ENCODE measurements at regions not wholly inside any gene's neighbourhood (a gene's known extent, or its start where the extent isn't known, plus 50 kb on each side); places are given as distances from the start of the nearest gene placed in this dataset.

DNA sequence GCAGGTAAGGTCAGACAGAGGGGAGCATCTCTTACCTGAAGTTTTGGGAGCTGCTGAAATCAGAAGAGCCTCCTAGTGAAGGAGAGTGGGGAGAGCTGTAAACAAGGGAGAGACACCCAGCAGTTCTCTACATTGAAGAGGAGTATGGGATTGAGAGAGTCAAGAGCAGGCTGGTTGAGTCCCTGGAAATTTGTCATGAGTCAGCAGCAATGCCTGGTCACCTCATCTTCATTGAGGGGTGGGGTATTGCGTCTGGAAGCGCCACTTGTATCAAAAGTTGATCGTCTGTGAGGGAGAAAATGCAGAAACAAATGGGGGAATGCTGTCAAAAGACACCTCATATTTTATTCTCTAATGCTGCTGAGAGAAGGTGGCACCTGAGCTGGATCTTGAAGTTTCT is 256.6 kb upstream of the CFAP20DC start:
- no peak for DNase-seq (ENCODE audit: low spot score)
- WGBS = 93% methylated on average over 3 of the region's 3 CpGs
- Histone ChIP-seq H3K9ac (ENCODE audit: low read depth in 1 of 2, low read length in 2 of 2) (no peak overlapping the region), H3K4me1 (ENCODE audit: control insufficient read depth in 4 of 4, insufficient read depth in 4 of 4, low read length in 3 of 4) (no peaks in the 10 kb centered on the region), H3K27ac (ENCODE audit: low read depth in 1 of 2, low read length in 2 of 2) (no peak overlapping the region), H3K9me3 (ENCODE audit: control insufficient read depth in 4 of 4, low read length in 3 of 4) (no peaks in the 10 kb centered on the region), H3K27me3 (ENCODE audit: control insufficient read depth in 4 of 4, insufficient read depth in 4 of 4, low read length in 3 of 4) (peaks cover 0 to 8% (median 0%) of the 10 kb centered on the region in 4 donors), H3K36me3 (ENCODE audit: control insufficient read depth in 4 of 4, insufficient read depth in 3 of 4, low read depth in 1 of 4, low read length in 3 of 4) (no peaks in the 10 kb centered on the region), H3K4me3 (ENCODE audit: low read depth in 1 of 3, low read length in 3 of 3) (no peak overlapping the region)
- TF ChIP-seq RXRA (IDR thresholded peaks at IDR 0.05) (no peak), JUND (IDR thresholded peaks at IDR 0.05) (no peak), RAD21 (IDR thresholded peaks at IDR 0.05) (no peak), YY1 (IDR thresholded peaks at IDR 0.05) (no peak), ATF3 (IDR thresholded peaks at IDR 0.05) (no peak), NR2F2 (IDR thresholded peaks at IDR 0.05) (no peak)
- TF ChIP-seq, protein P1, sequence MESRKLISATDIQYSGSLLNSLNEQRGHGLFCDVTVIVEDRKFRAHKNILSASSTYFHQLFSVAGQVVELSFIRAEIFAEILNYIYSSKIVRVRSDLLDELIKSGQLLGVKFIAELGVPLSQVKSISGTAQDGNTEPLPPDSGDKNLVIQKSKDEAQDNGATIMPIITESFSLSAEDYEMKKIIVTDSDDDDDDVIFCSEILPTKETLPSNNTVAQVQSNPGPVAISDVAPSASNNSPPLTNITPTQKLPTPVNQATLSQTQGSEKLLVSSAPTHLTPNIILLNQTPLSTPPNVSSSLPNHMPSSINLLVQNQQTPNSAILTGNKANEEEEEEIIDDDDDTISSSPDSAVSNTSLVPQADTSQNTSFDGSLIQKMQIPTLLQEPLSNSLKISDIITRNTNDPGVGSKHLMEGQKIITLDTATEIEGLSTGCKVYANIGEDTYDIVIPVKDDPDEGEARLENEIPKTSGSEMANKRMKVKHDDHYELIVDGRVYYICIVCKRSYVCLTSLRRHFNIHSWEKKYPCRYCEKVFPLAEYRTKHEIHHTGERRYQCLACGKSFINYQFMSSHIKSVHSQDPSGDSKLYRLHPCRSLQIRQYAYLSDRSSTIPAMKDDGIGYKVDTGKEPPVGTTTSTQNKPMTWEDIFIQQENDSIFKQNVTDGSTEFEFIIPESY (IDR thresholded peaks at IDR 0.05) = no peak

DNA sequence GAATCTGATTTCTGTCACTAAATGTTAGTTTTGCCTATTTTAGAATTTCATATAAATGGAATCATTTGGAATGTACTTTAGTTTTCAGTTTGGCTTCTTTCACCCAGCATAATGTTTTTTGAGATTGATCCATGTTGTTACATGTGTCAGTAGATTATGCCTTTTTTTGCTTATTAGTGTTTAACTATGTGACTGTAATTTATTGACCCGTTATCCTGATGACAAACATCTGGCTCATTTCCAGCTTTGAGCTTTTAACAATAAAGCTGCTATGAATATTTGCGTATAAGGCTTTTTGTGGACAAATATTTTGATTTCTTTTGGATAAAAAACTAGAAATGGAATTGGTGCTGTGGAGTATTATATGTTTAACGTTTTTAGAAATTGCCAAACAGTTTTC is 254.5 kb upstream of the CFAP20DC start:
- Histone ChIP-seq H3K4me1 (ENCODE audit: control insufficient read depth in 4 of 4, insufficient read depth in 4 of 4, low read length in 3 of 4) (no peaks in the 10 kb centered on the region), H3K27ac (ENCODE audit: low read depth in 1 of 2, low read length in 2 of 2) (no peak overlapping the region), H3K4me3 (ENCODE audit: low read depth in 1 of 3, low read length in 3 of 3) (no peak overlapping the region), H3K9me3 (ENCODE audit: control insufficient read depth in 4 of 4, low read length in 3 of 4) (no peaks in the 10 kb centered on the region), H3K9ac (ENCODE audit: low read depth in 1 of 2, low read length in 2 of 2) (no peak overlapping the region), H3K27me3 (ENCODE audit: control insufficient read depth in 4 of 4, insufficient read depth in 4 of 4, low read length in 3 of 4) (peaks cover 0 to 3% (median 0%) of the 10 kb centered on the region in 4 donors), H3K36me3 (ENCODE audit: control insufficient read depth in 4 of 4, insufficient read depth in 3 of 4, low read depth in 1 of 4, low read length in 3 of 4) (no peaks in the 10 kb centered on the region)
- no peak for DNase-seq (ENCODE audit: low spot score)
- TF ChIP-seq GABPA (IDR thresholded peaks at IDR 0.05 in 1 of 2, conservative IDR thresholded peaks at IDR 0.05 in 1 of 2) = no peak
- TF ChIP-seq, protein P1 (IDR thresholded peaks at IDR 0.05) = no peak
- no peak for TF ChIP-seq RXRA (IDR thresholded peaks at IDR 0.05)
- TF ChIP-seq HNF4G (IDR thresholded peaks at IDR 0.05) = no peak
- no peak for TF ChIP-seq NR2F2 (IDR thresholded peaks at IDR 0.05)
- TF ChIP-seq EGR1 (IDR thresholded peaks at IDR 0.05; ENCODE audit: low read depth in 2 of 2) = no peak
- TF ChIP-seq TAF1 (conservative IDR thresholded peaks at IDR 0.05) = no peak
- no peak for TF ChIP-seq JUND (IDR thresholded peaks at IDR 0.05)
- TF ChIP-seq YY1 (IDR thresholded peaks at IDR 0.05) = no peak
- no peak for TF ChIP-seq RAD21 (IDR thresholded peaks at IDR 0.05)
- TF ChIP-seq ATF3 (IDR thresholded peaks at IDR 0.05) = no peak
- no peak for TF ChIP-seq SP1 (IDR thresholded peaks at IDR 0.05)
- no peak for TF ChIP-seq HNF4A (conservative IDR thresholded peaks at IDR 0.05)
- 60% methylated on average over 3 of the region's 3 CpGs for WGBS

DNA sequence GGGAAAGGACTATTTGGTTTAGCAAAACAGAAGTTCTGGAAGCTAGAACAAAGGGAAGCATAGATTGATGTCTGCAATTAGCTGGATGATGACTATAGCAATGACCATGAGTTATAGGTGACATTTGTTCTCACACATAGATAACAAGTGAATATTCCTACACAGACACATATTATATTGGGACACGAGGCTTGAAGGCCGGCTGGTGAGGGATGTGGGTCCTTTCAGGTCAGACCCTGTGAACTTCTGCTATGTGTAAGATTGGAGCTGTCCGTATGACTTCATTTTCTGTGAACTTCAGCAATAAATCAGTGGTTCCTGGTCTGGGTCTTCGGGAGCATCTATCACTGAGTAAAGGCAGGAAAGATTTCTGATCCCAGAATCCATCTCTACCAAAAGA is 253.6 kb upstream of the CFAP20DC start:
- TF ChIP-seq, protein P1 (IDR thresholded peaks at IDR 0.05) = no peak
- TF ChIP-seq HNF4G (IDR thresholded peaks at IDR 0.05) (no peak), RAD21 (IDR thresholded peaks at IDR 0.05) (no peak), FOXA2 (IDR thresholded peaks at IDR 0.05) (no peak), ATF3 (IDR thresholded peaks at IDR 0.05) (no peak), SP1 (IDR thresholded peaks at IDR 0.05) (no peak), MAX (IDR thresholded peaks at IDR 0.05) (no peak), TAF1 (conservative IDR thresholded peaks at IDR 0.05) (no peak), NR2F2 (IDR thresholded peaks at IDR 0.05) (no peak), GABPA (IDR thresholded peaks at IDR 0.05 in 1 of 2, conservative IDR thresholded peaks at IDR 0.05 in 1 of 2) (no peak), HNF4A (conservative IDR thresholded peaks at IDR 0.05) (no peak), YY1 (IDR thresholded peaks at IDR 0.05) (no peak), EGR1 (IDR thresholded peaks at IDR 0.05; ENCODE audit: low read depth in 2 of 2) (no peak), RXRA (IDR thresholded peaks at IDR 0.05) (no peak), JUND (IDR thresholded peaks at IDR 0.05) (no peak), FOXA1 (IDR thresholded peaks at IDR 0.05) (no peak)
- peaks cover 0 to 3% (median 0%) of the 10 kb centered on the region in 4 donors for H3K27me3 ChIP-seq (ENCODE audit: control insufficient read depth in 4 of 4, insufficient read depth in 4 of 4, low read length in 3 of 4)
- H3K4me1 ChIP-seq (ENCODE audit: control insufficient read depth in 4 of 4, insufficient read depth in 4 of 4, low read length in 3 of 4) = no peaks in the 10 kb centered on the region
- H3K4me3 ChIP-seq (ENCODE audit: low read depth in 1 of 3, low read length in 3 of 3) = no peak overlapping the region
- H3K9ac ChIP-seq (ENCODE audit: low read depth in 1 of 2, low read length in 2 of 2) = no peak overlapping the region
- no peak overlapping the region for H3K27ac ChIP-seq (ENCODE audit: low read depth in 1 of 2, low read length in 2 of 2)
- no peak for DNase-seq (ENCODE audit: low spot score)
- no peaks in the 10 kb centered on the region for H3K9me3 ChIP-seq (ENCODE audit: control insufficient read depth in 4 of 4, low read length in 3 of 4)
- H3K36me3 ChIP-seq (ENCODE audit: control insufficient read depth in 4 of 4, insufficient read depth in 3 of 4, low read depth in 1 of 4, low read length in 3 of 4) = no peaks in the 10 kb centered on the region
- WGBS = 76% methylated on average over 4 of the region's 4 CpGs
